ENCODE measurements at regions not wholly inside any gene's neighbourhood (a gene's known extent, or its start where the extent isn't known, plus 50 kb on each side); places are given as distances from the start of the nearest gene placed in this dataset.

- TF ChIP-seq CTCF (IDR thresholded peaks at IDR 0.05; ENCODE audit: borderline replicate concordance, extremely low read depth, low read length, poor library complexity, severe bottlenecking) = peak; percentile 28
- no peak for TF ChIP-seq EZH2 (IDR thresholded peaks at IDR 0.05; ENCODE audit: borderline replicate concordance, low read depth, low read length, severe bottlenecking)
These were observed 140.7 kb upstream of the BMP2 start for GRCh38 chr20:6626805-6627204.

Data from DND-41 (cell line).